ENCODE measurements at regions not wholly inside any gene's neighbourhood (a gene's known extent, or its start where the extent isn't known, plus 50 kb on each side); places are given as distances from the start of the nearest gene placed in this dataset.

- POLR2A ChIA-PET = no interaction called here
- intact Hi-C loops (cut with micrococcal nuclease; ENCODE audit: unreplicated experiment) = no loop called here
- WGBS (ENCODE audit: insufficient coverage, insufficient replicate concordance, low lambda C conversion rate, missing lambda C conversion rate) = 54% methylated on average over 4 of the region's 4 CpGs
- CTCF ChIA-PET = no interaction called here
- H3K79me2 ChIP-seq (ENCODE audit: control insufficient read depth, insufficient read depth, low read length) = no peaks in the 10 kb centered on the region
- no peak overlapping the region for H3K9ac ChIP-seq (ENCODE audit: control insufficient read depth, insufficient read depth, low read length)
- no peaks in the 10 kb centered on the region for H3K9me3 ChIP-seq (replicated peaks; ENCODE audit: control insufficient read depth, insufficient read depth, low read length)
- TF ChIP-seq BHLHE40 (IDR thresholded peaks at IDR 0.05; ENCODE audit: borderline replicate concordance in 1 of 2, low read depth in 2 of 2, low read length in 1 of 2) (no peak), RBBP5 (conservative IDR thresholded peaks at IDR 0.05) (no peak), NR2F1 (conservative IDR thresholded peaks at IDR 0.05) (no peak), DPF2 (IDR thresholded peaks at IDR 0.05) (no peak), CBX3 (IDR thresholded peaks at IDR 0.05; ENCODE audit: borderline replicate concordance, low read depth) (no peak), BMI1 (IDR thresholded peaks at IDR 0.05; ENCODE audit: borderline replicate concordance) (no peak), TBL1XR1 (IDR thresholded peaks at IDR 0.05; ENCODE audit: low read depth, low read length) (no peak), POLR2A (IDR thresholded peaks at IDR 0.05; ENCODE audit: low read depth, low read length) (no peak), TARDBP (IDR thresholded peaks at IDR 0.05; ENCODE audit: borderline replicate concordance) (no peak)
- RAD21 ChIA-PET (ENCODE audit: unreplicated experiment) = no interaction called here
- no peaks in the 10 kb centered on the region for H3K36me3 ChIP-seq (ENCODE audit: control insufficient read depth in 2 of 2, insufficient read depth in 2 of 2, low read length in 1 of 2)
- no peak for ATAC-seq
- no peaks in the 10 kb centered on the region for H3K27me3 ChIP-seq (replicated peaks in 1 of 2; ENCODE audit: control insufficient read depth in 2 of 2, insufficient read depth in 2 of 2, low read length in 1 of 2)
- H3K4me3 ChIP-seq = no peak overlapping the region
- no peaks in the 10 kb centered on the region for H3K4me1 ChIP-seq (ENCODE audit: control insufficient read depth, insufficient read depth, low read length)
- no peak overlapping the region for H3K4me2 ChIP-seq (ENCODE audit: control insufficient read depth, insufficient read depth)
- no peak overlapping the region for H3K27ac ChIP-seq (ENCODE audit: control insufficient read depth, insufficient read depth)
- DNase-seq (ENCODE audit: low read depth, low spot score) = no peak
- SMC1A ChIA-PET (ENCODE audit: uncharacterized antibody, unreplicated experiment) = no interaction called here
- no peak for FAIRE-seq
- BruUV-seq (replicated peaks) = no TSS peak
- H4K20me1 ChIP-seq (ENCODE audit: control insufficient read depth, insufficient read depth) = no peaks in the 10 kb centered on the region
- in situ Hi-C loops (cut with MboI) = no loop called here
- H2AFZ ChIP-seq (ENCODE audit: control insufficient read depth, low read depth, low read length) = no peak overlapping the region
These were observed 2174.1 kb upstream of the WWC1 start for GRCh38 chr5:166117072-166118066.

- in situ Hi-C loops (cut with MboI) = no loop called here
- intact Hi-C loops (cut with micrococcal nuclease; ENCODE audit: unreplicated experiment) = no loop called here
- ChIA-PET CTCF (no interaction called here), RAD21 (ENCODE audit: unreplicated experiment) (no interaction called here), SMC1A (ENCODE audit: uncharacterized antibody, unreplicated experiment) (no interaction called here), POLR2A (no interaction called here)
- no peak overlapping the region for H3K9ac ChIP-seq (ENCODE audit: control insufficient read depth, insufficient read depth, low read length)
- no TSS peak for BruUV-seq (replicated peaks)
- 0% methylated on average over 2 of the region's 2 CpGs for WGBS (ENCODE audit: insufficient coverage, insufficient replicate concordance, low lambda C conversion rate, missing lambda C conversion rate)
- H3K4me2 ChIP-seq (ENCODE audit: control insufficient read depth, insufficient read depth) = no peak overlapping the region
- no peaks in the 10 kb centered on the region for H3K4me1 ChIP-seq (ENCODE audit: control insufficient read depth, insufficient read depth, low read length)
- ATAC-seq (no peak), DNase-seq (ENCODE audit: low read depth, low spot score) (no peak), FAIRE-seq (no peak)
- TF ChIP-seq RAD21 (IDR thresholded peaks at IDR 0.05; ENCODE audit: insufficient read depth, low read depth, low read length) (no peak), RUNX3 (IDR thresholded peaks at IDR 0.05; ENCODE audit: low read length) (no peak)
- no peak overlapping the region for H2AFZ ChIP-seq (ENCODE audit: control insufficient read depth, low read depth, low read length)
- H3K27ac ChIP-seq (ENCODE audit: control insufficient read depth, insufficient read depth) = no peak overlapping the region
- H3K36me3 ChIP-seq (ENCODE audit: control insufficient read depth in 2 of 2, insufficient read depth in 2 of 2, low read length in 1 of 2) = no peaks in the 10 kb centered on the region
- H4K20me1 ChIP-seq (ENCODE audit: control insufficient read depth, insufficient read depth) = no peaks in the 10 kb centered on the region
- H3K9me3 ChIP-seq (replicated peaks; ENCODE audit: control insufficient read depth, insufficient read depth, low read length) = no peaks in the 10 kb centered on the region
- no peaks in the 10 kb centered on the region for H3K79me2 ChIP-seq (ENCODE audit: control insufficient read depth, insufficient read depth, low read length)
- no peaks in the 10 kb centered on the region for H3K27me3 ChIP-seq (replicated peaks in 1 of 2; ENCODE audit: control insufficient read depth in 2 of 2, insufficient read depth in 2 of 2, low read length in 1 of 2)
- no peak overlapping the region for H3K4me3 ChIP-seq
These were observed 2171.9 kb upstream of the WWC1 start for GRCh38 chr5:166119506-166119905.

Data from GM12878 (cell line).